ENCODE measurements at regions not wholly inside any gene's neighbourhood (a gene's known extent, or its start where the extent isn't known, plus 50 kb on each side); places are given as distances from the start of the nearest gene placed in this dataset.

DNA sequence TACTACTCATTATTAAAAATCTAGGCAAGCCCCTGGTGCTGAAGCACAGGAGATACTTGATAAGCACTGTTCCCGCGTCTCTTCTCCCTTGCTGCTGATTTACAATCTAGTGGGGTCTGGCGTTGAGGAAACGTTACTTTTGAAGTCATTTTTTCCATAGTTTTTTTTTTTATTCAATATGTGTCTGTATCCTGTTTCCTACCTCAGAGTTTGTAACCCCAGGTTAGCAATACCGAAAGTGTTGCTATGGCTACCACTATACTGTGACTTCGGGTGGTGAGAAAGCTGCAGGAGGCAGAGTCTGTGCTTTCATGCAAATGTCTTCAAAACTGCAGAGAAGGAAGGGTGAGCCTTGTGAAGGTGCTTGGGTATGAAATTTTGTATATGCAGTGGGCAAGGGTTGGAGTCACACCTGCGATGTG is 458.8 kb upstream of the GHITM start:
- intact Hi-C loops (cut with DNase I), result no loop called here
- Histone ChIP-seq H3K27me3 (ENCODE audit: control insufficient read depth, insufficient read depth, low read length) (no peaks in the 10 kb centered on the region), H3K36me3 (ENCODE audit: control insufficient read depth in 2 of 3, insufficient read depth in 3 of 3, low read length in 3 of 3) (no peaks in the 10 kb centered on the region), H3K9ac (ENCODE audit: low read length in 3 of 3) (no peak overlapping the region), H3K9me3 (ENCODE audit: control insufficient read depth in 2 of 3, insufficient read depth in 1 of 3, low read length in 3 of 3) (no peaks in the 10 kb centered on the region), H3K27ac (ENCODE audit: low read depth in 2 of 2, low read length in 2 of 2) (no peak overlapping the region), H3K4me1 (ENCODE audit: control insufficient read depth in 2 of 3, insufficient read depth in 2 of 3, low read depth in 1 of 3, low read length in 3 of 3) (no peaks in the 10 kb centered on the region), H3K4me3 (ENCODE audit: low read length in 3 of 3) (no peak overlapping the region)
- no peak for FAIRE-seq
- peak in 1 of 5 donors; percentile 31 for DNase-seq
- TF ChIP-seq, protein P1, sequence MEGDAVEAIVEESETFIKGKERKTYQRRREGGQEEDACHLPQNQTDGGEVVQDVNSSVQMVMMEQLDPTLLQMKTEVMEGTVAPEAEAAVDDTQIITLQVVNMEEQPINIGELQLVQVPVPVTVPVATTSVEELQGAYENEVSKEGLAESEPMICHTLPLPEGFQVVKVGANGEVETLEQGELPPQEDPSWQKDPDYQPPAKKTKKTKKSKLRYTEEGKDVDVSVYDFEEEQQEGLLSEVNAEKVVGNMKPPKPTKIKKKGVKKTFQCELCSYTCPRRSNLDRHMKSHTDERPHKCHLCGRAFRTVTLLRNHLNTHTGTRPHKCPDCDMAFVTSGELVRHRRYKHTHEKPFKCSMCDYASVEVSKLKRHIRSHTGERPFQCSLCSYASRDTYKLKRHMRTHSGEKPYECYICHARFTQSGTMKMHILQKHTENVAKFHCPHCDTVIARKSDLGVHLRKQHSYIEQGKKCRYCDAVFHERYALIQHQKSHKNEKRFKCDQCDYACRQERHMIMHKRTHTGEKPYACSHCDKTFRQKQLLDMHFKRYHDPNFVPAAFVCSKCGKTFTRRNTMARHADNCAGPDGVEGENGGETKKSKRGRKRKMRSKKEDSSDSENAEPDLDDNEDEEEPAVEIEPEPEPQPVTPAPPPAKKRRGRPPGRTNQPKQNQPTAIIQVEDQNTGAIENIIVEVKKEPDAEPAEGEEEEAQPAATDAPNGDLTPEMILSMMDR (IDR thresholded peaks at IDR 0.05; ENCODE audit: borderline replicate concordance, extremely low read depth, insufficient read depth), result no peak

DNA sequence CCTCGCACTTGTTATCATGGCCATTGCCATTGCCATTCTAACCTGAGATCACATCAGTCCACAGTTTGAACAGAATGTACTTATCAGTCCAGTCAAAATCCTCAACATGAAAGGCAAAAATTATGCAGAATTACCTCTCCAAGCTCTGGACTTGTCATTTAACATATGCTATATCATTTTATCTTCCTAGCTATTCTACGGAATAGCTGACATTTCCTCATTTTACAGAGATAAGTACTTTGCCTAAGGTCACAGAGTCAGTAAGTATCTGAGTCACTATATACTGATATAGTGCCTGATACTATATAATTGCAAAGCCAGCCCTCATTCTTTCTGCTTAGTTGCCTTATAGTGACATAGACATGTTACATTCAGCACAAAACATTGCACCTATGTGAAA is 456.9 kb upstream of the GHITM start:
- TF ChIP-seq, protein P1 (IDR thresholded peaks at IDR 0.05; ENCODE audit: borderline replicate concordance, extremely low read depth, insufficient read depth), result no peak
- Histone ChIP-seq H3K27ac (ENCODE audit: low read depth in 2 of 2, low read length in 2 of 2) (no peak overlapping the region), H3K9me3 (ENCODE audit: control insufficient read depth in 2 of 3, insufficient read depth in 1 of 3, low read length in 3 of 3) (no peaks in the 10 kb centered on the region), H3K36me3 (ENCODE audit: control insufficient read depth in 2 of 3, insufficient read depth in 3 of 3, low read length in 3 of 3) (no peaks in the 10 kb centered on the region), H3K27me3 (ENCODE audit: control insufficient read depth, insufficient read depth, low read length) (no peaks in the 10 kb centered on the region), H3K9ac (ENCODE audit: low read length in 3 of 3) (no peak overlapping the region), H3K4me1 (ENCODE audit: control insufficient read depth in 2 of 3, insufficient read depth in 2 of 3, low read depth in 1 of 3, low read length in 3 of 3) (no peaks in the 10 kb centered on the region), H3K4me3 (ENCODE audit: low read length in 3 of 3) (no peak overlapping the region)
- intact Hi-C loops (cut with DNase I), result no loop called here
- DNase-seq (no peak), FAIRE-seq (no peak)

DNA sequence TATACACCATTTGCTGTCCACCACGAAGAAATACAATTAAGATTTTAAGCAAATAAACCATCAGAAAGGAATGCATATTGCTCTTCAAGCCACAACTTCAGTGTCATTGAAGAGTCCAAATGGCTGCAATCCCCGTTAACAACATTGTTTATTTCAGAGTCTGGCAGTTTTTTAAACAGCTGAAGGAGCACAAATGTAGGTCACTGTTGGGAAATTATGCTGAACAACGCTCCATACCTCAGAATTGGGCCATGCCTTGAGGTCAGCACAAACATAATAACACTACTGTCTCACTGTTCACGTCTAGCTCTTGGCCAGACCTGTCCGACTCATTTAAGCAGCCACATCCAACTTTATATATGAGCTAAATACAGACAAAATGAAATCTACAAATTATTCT is 453.9 kb upstream of the GHITM start:
- DNase-seq, result no peak
- H3K27ac ChIP-seq (ENCODE audit: low read depth in 2 of 2, low read length in 2 of 2), result no peak overlapping the region
- TF ChIP-seq, protein P1 (IDR thresholded peaks at IDR 0.05; ENCODE audit: borderline replicate concordance, extremely low read depth, insufficient read depth), result no peak
- no peak for FAIRE-seq
- no peaks in the 10 kb centered on the region for H3K4me1 ChIP-seq (ENCODE audit: control insufficient read depth in 2 of 3, insufficient read depth in 2 of 3, low read depth in 1 of 3, low read length in 3 of 3)
- no peaks in the 10 kb centered on the region for H3K9me3 ChIP-seq (ENCODE audit: control insufficient read depth in 2 of 3, insufficient read depth in 1 of 3, low read length in 3 of 3)
- no peak overlapping the region for H3K9ac ChIP-seq (ENCODE audit: low read length in 3 of 3)
- no peaks in the 10 kb centered on the region for H3K36me3 ChIP-seq (ENCODE audit: control insufficient read depth in 2 of 3, insufficient read depth in 3 of 3, low read length in 3 of 3)
- intact Hi-C loops (cut with DNase I), result no loop called here
- H3K27me3 ChIP-seq (ENCODE audit: control insufficient read depth, insufficient read depth, low read length), result no peaks in the 10 kb centered on the region
- H3K4me3 ChIP-seq (ENCODE audit: low read length in 3 of 3), result no peak overlapping the region
